ENCODE measurements at regions not wholly inside any gene's neighbourhood (a gene's known extent, or its start where the extent isn't known, plus 50 kb on each side); places are given as distances from the start of the nearest gene placed in this dataset.
"Not testable (repeated sequence)": the region's sequence is repeated elsewhere in the genome, so short reads cannot be mapped to it uniquely, and the experiment has no call there.

- Histone ChIP-seq H3K4me1 (ENCODE audit: control insufficient read depth, insufficient read depth, low read length) (no peaks in the 10 kb centered on the region), H3K36me3 (ENCODE audit: control insufficient read depth in 2 of 2, insufficient read depth in 1 of 2, low read length in 2 of 2) (no peaks in the 10 kb centered on the region), H3K27ac (ENCODE audit: extremely low read depth, low read depth, low read length) (no peak overlapping the region), H3K9me3 (ENCODE audit: control insufficient read depth, insufficient read depth, low read depth, low read length) (no peaks in the 10 kb centered on the region), H3K4me3 (ENCODE audit: low read depth, low read length) (no peak overlapping the region)
- POLR2A ChIA-PET: no interaction called here
- CTCF ChIA-PET: no interaction called here
- TF ChIP-seq ZNF664 (tag by site-specific recombination; IDR thresholded peaks at IDR 0.05): no peak
- TF ChIP-seq HOXC10 (CRISPR knock-in tag; IDR thresholded peaks at IDR 0.05): no peak
- no peak for TF ChIP-seq ZNF692 (tag by site-specific recombination; IDR thresholded peaks at IDR 0.05)
Measured at GRCh38 chr18:55893948-55894347, 306.0 kb upstream of the TCF4 start.

- H3K4me3 ChIP-seq (ENCODE audit: low read depth, low read length); H3K27ac ChIP-seq (ENCODE audit: extremely low read depth, low read depth, low read length); POLR2A ChIA-PET; H3K4me1 ChIP-seq (ENCODE audit: control insufficient read depth, insufficient read depth, low read length); CTCF ChIA-PET; H3K36me3 ChIP-seq (ENCODE audit: control insufficient read depth in 2 of 2, insufficient read depth in 1 of 2, low read length in 2 of 2); H3K9me3 ChIP-seq (ENCODE audit: control insufficient read depth, insufficient read depth, low read depth, low read length): not testable (repeated sequence)
Measured at GRCh38 chr18:55892862-55893813, 305.1 kb upstream of the TCF4 start.

DNA sequence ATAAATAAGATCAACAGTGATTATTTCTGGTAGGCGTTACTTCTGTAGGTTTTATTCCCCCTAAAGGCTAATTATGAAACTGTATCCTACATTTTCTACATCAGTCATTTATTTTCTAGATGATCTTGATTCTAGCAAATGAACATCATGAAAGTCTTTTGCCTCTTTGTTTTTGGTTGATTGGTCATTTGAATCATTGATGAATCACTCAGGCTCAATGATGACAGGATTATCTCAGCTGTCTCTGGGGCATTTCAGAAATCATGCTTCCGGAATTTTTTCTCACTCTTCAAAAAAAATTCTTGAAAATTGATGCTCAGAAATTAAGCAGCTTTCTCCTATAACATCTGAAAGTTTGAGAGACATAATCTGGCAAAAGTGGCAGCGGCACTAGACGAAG is 298.9 kb upstream of the TCF4 start:
- ChIA-PET CTCF (no interaction called here), POLR2A (no interaction called here)
- no peaks in the 10 kb centered on the region for H3K36me3 ChIP-seq (ENCODE audit: control insufficient read depth in 2 of 2, insufficient read depth in 1 of 2, low read length in 2 of 2)
- H3K27ac ChIP-seq (ENCODE audit: extremely low read depth, low read depth, low read length): no peak overlapping the region
- H3K9me3 ChIP-seq (ENCODE audit: control insufficient read depth, insufficient read depth, low read depth, low read length): no peaks in the 10 kb centered on the region
- TF ChIP-seq ZNF394 (tag by site-specific recombination; IDR thresholded peaks at IDR 0.05; ENCODE audit: borderline replicate concordance) (no peak), SETDB1 (IDR thresholded peaks at IDR 0.05; ENCODE audit: insufficient read length, low read length) (no peak), ZNF624 (tag by site-specific recombination; IDR thresholded peaks at IDR 0.05) (no peak), TRIM28 (IDR thresholded peaks at IDR 0.05; ENCODE audit: borderline replicate concordance, low read length) (no peak), ZNF747 (tag by site-specific recombination; IDR thresholded peaks at IDR 0.05) (no peak), ZNF654 (tag by site-specific recombination; IDR thresholded peaks at IDR 0.05; ENCODE audit: low read depth) (no peak), ZNF311 (tag by site-specific recombination; IDR thresholded peaks at IDR 0.05; ENCODE audit: borderline replicate concordance) (no peak), ZNF785 (tag by site-specific recombination; IDR thresholded peaks at IDR 0.05) (no peak), KLF10 (tag by site-specific recombination; IDR thresholded peaks at IDR 0.05) (no peak), TCF7L2 (IDR thresholded peaks at IDR 0.05; ENCODE audit: borderline replicate concordance, low read depth, low read length) (no peak), ZNF266 (tag by site-specific recombination; IDR thresholded peaks at IDR 0.05; ENCODE audit: low read depth) (no peak), MEIS1 (CRISPR knock-in tag; IDR thresholded peaks at IDR 0.05; ENCODE audit: borderline replicate concordance) (no peak), ZNF626 (tag by site-specific recombination; IDR thresholded peaks at IDR 0.05) (no peak), ZNF112 (tag by site-specific recombination; IDR thresholded peaks at IDR 0.05) (no peak), OSR2 (tag by site-specific recombination; IDR thresholded peaks at IDR 0.05) (no peak), ATF2 (tag by site-specific recombination; IDR thresholded peaks at IDR 0.05; ENCODE audit: low read depth) (no peak)
- TF ChIP-seq, protein P1, sequence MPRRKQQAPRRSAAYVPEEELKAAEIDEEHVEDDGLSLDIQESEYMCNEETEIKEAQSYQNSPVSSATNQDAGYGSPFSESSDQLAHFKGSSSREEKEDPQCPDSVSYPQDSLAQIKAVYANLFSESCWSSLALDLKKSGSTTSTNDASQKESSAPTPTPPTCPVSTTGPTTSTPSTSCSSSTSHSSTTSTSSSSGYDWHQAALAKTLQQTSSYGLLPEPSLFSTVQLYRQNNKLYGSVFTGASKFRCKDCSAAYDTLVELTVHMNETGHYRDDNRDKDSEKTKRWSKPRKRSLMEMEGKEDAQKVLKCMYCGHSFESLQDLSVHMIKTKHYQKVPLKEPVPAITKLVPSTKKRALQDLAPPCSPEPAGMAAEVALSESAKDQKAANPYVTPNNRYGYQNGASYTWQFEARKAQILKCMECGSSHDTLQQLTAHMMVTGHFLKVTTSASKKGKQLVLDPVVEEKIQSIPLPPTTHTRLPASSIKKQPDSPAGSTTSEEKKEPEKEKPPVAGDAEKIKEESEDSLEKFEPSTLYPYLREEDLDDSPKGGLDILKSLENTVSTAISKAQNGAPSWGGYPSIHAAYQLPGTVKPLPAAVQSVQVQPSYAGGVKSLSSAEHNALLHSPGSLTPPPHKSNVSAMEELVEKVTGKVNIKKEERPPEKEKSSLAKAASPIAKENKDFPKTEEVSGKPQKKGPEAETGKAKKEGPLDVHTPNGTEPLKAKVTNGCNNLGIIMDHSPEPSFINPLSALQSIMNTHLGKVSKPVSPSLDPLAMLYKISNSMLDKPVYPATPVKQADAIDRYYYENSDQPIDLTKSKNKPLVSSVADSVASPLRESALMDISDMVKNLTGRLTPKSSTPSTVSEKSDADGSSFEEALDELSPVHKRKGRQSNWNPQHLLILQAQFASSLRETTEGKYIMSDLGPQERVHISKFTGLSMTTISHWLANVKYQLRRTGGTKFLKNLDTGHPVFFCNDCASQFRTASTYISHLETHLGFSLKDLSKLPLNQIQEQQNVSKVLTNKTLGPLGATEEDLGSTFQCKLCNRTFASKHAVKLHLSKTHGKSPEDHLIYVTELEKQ (tag by site-specific recombination; IDR thresholded peaks at IDR 0.05; ENCODE audit: borderline replicate concordance): no peak
- H3K4me3 ChIP-seq (ENCODE audit: low read depth, low read length): no peak overlapping the region
- H3K4me1 ChIP-seq (ENCODE audit: control insufficient read depth, insufficient read depth, low read length): no peaks in the 10 kb centered on the region
